B cell (primary cell): ENCODE measurements at regions not wholly inside any gene's neighbourhood (a gene's known extent, or its start where the extent isn't known, plus 50 kb on each side); places are given as distances from the start of the nearest gene placed in this dataset.

Experiments used
- ATAC-seq: fragments of 200-7000 bp; cut with Tn5 transposase; one replicate; pipeline ENCODE4 v1.10.0; 2021; ENCODE audit warnings: low read depth, mild to moderate bottlenecking, moderate number of reproducible peaks, moderate library complexity
- CTCF ChIA-PET: fragments of 350-600 bp; sonication (Branson Sonifier 250); formaldehyde crosslinking; loops from one replicate; lab custom pipeline; 2021; ENCODE audit warnings: antibody characterized with exemption, inconsistent platforms; lab: Charles Lee
- POLR2A ChIA-PET: fragments of 350-600 bp; sonication (Branson Sonifier 250); formaldehyde crosslinking; loops from one replicate; lab custom pipeline; 2021; ENCODE audit warnings: antibody characterized with exemption; lab: Charles Lee
- DNase-seq: peaks from one replicate; pipeline ENCODE4 v3.0.0; 2013
- H2AFZ ChIP-seq: 2 replicates; pipeline ENCODE4 v1.6.1; 2012; ENCODE audit warnings: mild to moderate bottlenecking, low read depth, low read length; ENCODE audit not compliant: insufficient read depth, poor library complexity, severe bottlenecking
- H3K27ac ChIP-seq, 2 donors: 1 replicate in 1 of 2; 2 replicates in 1 of 2; pipeline ENCODE4 v1.5.1; 2012 to 2013; ENCODE audit warnings: low read length in 2 of 2, mild to moderate bottlenecking in 2 of 2, moderate library complexity in 1 of 2
- H3K27me3 ChIP-seq, 4 experiments: fragments of 200-600 bp in 1 of 4; sonication (generic) in 1 of 4; replicated peaks in 1 of 4; 1 replicate in 2 of 4; 2 replicates in 2 of 4; pipeline versions ENCODE4 v1.6.1 to v1.7.0; 2013 to 2016; ENCODE audit warnings: low read length in 3 of 4, mild to moderate bottlenecking in 2 of 4, mixed read lengths in 1 of 4, moderate library complexity in 1 of 4; ENCODE audit not compliant: insufficient read depth in 4 of 4, control insufficient read depth in 3 of 4; ENCODE audit errors: control extremely low read depth in 1 of 4
- H3K36me3 ChIP-seq, 2 experiments: replicated peaks in 1 of 2; 1 replicate in 1 of 2; 2 replicates in 1 of 2; pipeline versions ENCODE4 v1.6.1 to v1.7.1; 2013; ENCODE audit warnings: low read length in 1 of 2; ENCODE audit not compliant: insufficient read depth in 2 of 2, control insufficient read depth in 1 of 2; ENCODE audit errors: control extremely low read depth in 1 of 2, extremely low read depth in 1 of 2
- H3K4me1 ChIP-seq, 2 donors: fragments of 200-600 bp in 1 of 2; sonication (generic) in 1 of 2; 1 replicate in 1 of 2; 2 replicates in 1 of 2; pipeline versions ENCODE4 v1.5.1 to v1.6.1; 2013 to 2017; ENCODE audit warnings: low read length in 2 of 2; ENCODE audit not compliant: control insufficient read depth in 2 of 2, insufficient read depth in 2 of 2
- H3K4me2 ChIP-seq: replicated peaks from 2 replicates; pipeline ENCODE3; 2012; ENCODE audit warnings: mild to moderate bottlenecking, low read depth, low read length; ENCODE audit not compliant: poor library complexity, severe bottlenecking
- H3K4me3 ChIP-seq, 5 experiments: fragments of 200-600 bp in 1 of 5; sonication (generic) in 1 of 5; 1 replicate in 3 of 5; 2 replicates in 2 of 5; pipeline versions ENCODE4 v1.5.1 to v1.7.0; 2011 to 2016; ENCODE audit warnings: low read length in 4 of 5, mild to moderate bottlenecking in 4 of 5, low read depth in 2 of 5, control low read depth in 1 of 5, moderate library complexity in 1 of 5; ENCODE audit not compliant: insufficient read depth in 1 of 5; ENCODE audit errors: control extremely low read depth in 1 of 5, extremely low read depth in 1 of 5
- H3K79me2 ChIP-seq: fragments of 200-600 bp; sonication (generic); one replicate; pipeline ENCODE4 v1.6.0; 2016; ENCODE audit warnings: low read length; ENCODE audit not compliant: control insufficient read depth, insufficient read depth
- H3K9ac ChIP-seq: fragments of 200-600 bp; sonication (generic); 2 replicates; pipeline ENCODE4 v1.6.1; 2017; ENCODE audit warnings: mild to moderate bottlenecking, low read length, moderate library complexity
- H3K9me3 ChIP-seq, 3 donors: one replicate each; pipeline versions ENCODE4 v1.6.1 to v1.7.1; 2013; ENCODE audit warnings: low read length in 2 of 3; ENCODE audit not compliant: control insufficient read depth in 2 of 3, insufficient read depth in 1 of 3; ENCODE audit errors: control extremely low read depth in 1 of 3
- H4K20me1 ChIP-seq: 2 replicates; pipeline ENCODE4 v1.6.0; 2012; ENCODE audit warnings: mild to moderate bottlenecking, low read length; ENCODE audit not compliant: insufficient read depth, control insufficient read depth, poor library complexity, severe bottlenecking
- H3K27ac Mint-ChIP-seq: one replicate; pipeline ENCODE4 v1.8.0; 2021; ENCODE audit warnings: mixed read lengths
- H3K27me3 Mint-ChIP-seq: one replicate; pipeline ENCODE4 v1.8.0; 2021; ENCODE audit warnings: mixed read lengths
- H3K4me1 Mint-ChIP-seq: one replicate; pipeline ENCODE4 v1.8.0; 2021; ENCODE audit warnings: mixed read lengths
- H3K4me3 Mint-ChIP-seq: one replicate; pipeline ENCODE4 v1.8.0; 2021; ENCODE audit warnings: mixed read lengths
- H3K9me3 Mint-ChIP-seq: one replicate; pipeline ENCODE4 v1.8.0; 2022; ENCODE audit warnings: mixed read lengths; ENCODE audit not compliant: insufficient read depth
- EZH2 ChIP-seq: IDR thresholded peaks from 2 replicates; pipeline ENCODE4 v1.6.1; 2012; ENCODE audit warnings: borderline replicate concordance, low read depth, mild to moderate bottlenecking, moderate library complexity, low read length; ENCODE audit not compliant: insufficient read depth, poor library complexity, severe bottlenecking
- WGBS: methylation state at CpG from one replicate; pipeline ENCODE4 v1.1.5; 2013; ENCODE audit warnings: missing lambda C conversion rate; ENCODE audit not compliant: insufficient coverage; 5-methylcytosine and 5-hydroxymethylcytosine counted together
- intact Hi-C: fragments of 100-400 bp; cut with micrococcal nuclease; formaldehyde crosslinking; loops from one replicate; pipeline ENCODE4 v1.10.0; 2022
- TF ChIP-seq, protein P1 (sequence below): fragments of 200-600 bp; IDR thresholded peaks from one replicate; pipeline ENCODE4 v1.8.0; 2022; ENCODE audit warnings: antibody characterized with exemption, mild to moderate bottlenecking

DNA sequence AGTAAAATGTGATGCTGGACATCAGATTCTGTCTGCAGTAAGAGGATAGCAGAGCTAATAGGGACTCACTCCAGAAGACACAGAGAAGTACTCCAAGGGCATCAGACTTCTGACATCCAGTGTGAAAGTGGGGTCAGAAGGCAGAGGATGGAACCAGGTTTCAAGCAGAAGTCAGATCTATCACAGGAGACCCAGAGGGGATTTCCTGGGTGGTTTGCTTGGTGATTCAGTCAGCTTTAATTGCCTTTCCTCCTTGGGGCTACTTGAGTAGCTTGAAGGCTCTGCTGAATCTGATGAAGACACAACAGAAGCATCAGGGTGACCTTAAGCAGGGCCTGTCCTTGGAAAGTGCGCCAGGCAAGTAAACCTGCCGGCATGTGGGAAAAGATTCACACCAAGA lies 300.6 kb downstream of the COG6 start:
- Mint-ChIP-seq H3K4me1 (peaks cover 43% of the 10 kb centered on the region), H3K4me3 (no peak overlapping the region), H3K9me3 (no peaks in the 10 kb centered on the region), H3K27ac (no peak overlapping the region), H3K27me3 (no peaks in the 10 kb centered on the region)
- Histone ChIP-seq H2AFZ (no peak overlapping the region), H3K9ac (no peak overlapping the region), H3K27me3 (no peaks in the 10 kb centered on the region), H3K9me3 (no peaks in the 10 kb centered on the region), H4K20me1 (no peaks in the 10 kb centered on the region), H3K79me2 (no peaks in the 10 kb centered on the region), H3K4me3 (no peak overlapping the region), H3K36me3 (no peaks in the 10 kb centered on the region), H3K4me1 (peaks cover 21 to 34% of the 10 kb centered on the region in 2 donors), H3K27ac (no peak overlapping the region), H3K4me2 (no peak overlapping the region)
- 100% methylated on average over 2 of the region's 2 CpGs for WGBS
- CTCF ChIA-PET, result interaction anchor here (0.7 to 3.4 kb wide), 2 partner anchors 13 to 112 kb away, joined by 5 to 24 read pairs; no protein-coding TSS in a partner anchor
- intact Hi-C loops, result no loop called here
- POLR2A ChIA-PET, result interaction anchor here (0.7 kb wide), 1 partner anchor 318 kb away, joined by 3 read pairs; no protein-coding TSS in a partner anchor
- DNase-seq (peak; percentile 40), ATAC-seq (peak; percentile 55)
- TF ChIP-seq EZH2, result no peak
- TF ChIP-seq, protein P1, sequence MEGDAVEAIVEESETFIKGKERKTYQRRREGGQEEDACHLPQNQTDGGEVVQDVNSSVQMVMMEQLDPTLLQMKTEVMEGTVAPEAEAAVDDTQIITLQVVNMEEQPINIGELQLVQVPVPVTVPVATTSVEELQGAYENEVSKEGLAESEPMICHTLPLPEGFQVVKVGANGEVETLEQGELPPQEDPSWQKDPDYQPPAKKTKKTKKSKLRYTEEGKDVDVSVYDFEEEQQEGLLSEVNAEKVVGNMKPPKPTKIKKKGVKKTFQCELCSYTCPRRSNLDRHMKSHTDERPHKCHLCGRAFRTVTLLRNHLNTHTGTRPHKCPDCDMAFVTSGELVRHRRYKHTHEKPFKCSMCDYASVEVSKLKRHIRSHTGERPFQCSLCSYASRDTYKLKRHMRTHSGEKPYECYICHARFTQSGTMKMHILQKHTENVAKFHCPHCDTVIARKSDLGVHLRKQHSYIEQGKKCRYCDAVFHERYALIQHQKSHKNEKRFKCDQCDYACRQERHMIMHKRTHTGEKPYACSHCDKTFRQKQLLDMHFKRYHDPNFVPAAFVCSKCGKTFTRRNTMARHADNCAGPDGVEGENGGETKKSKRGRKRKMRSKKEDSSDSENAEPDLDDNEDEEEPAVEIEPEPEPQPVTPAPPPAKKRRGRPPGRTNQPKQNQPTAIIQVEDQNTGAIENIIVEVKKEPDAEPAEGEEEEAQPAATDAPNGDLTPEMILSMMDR, result no peak

DNA sequence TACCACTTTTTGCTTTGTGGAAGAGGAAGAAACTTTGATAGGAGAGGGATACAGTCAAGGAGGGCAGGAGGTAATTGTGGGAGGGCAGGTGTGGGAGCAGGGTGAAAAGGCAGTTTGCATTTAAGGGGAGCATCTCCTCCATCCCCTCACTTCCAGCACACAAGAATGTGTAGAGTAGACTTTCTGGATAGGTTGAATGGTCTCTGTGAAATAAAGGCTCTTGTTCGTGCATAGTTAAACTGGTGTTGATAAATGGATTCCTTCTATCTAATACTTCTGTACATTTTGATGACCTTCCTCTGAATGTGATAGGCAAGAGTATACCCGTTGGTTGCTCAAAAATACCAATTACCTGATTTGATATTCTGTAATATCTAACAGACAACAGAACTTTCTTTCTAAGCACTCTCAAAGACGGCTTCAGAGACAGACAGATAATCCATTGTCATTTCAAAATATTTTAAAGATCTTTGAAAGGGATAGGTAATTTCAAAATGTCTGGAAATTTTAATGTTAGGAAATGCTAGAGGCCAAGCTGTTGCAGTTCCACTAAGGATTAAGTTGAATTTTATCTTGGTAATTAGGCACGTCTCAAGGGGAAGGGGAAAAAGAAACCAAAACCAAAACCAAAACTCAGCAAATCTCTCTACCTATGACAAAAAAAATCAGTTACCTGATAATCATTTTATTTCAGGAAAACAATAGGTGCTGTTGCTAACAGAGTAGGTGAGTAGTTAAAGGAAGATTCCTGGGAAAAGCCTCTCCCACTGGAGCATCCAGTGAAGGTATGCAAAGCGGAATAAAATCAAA lies 302.6 kb downstream of the COG6 start:
- intact Hi-C loops, result no loop called here
- Histone ChIP-seq H3K4me1 (peaks cover 12 to 21% of the 10 kb centered on the region in 2 donors), H3K79me2 (no peaks in the 10 kb centered on the region), H4K20me1 (no peaks in the 10 kb centered on the region), H3K27ac (no peak overlapping the region), H3K4me2 (peak overlapping the region; percentile 42), H2AFZ (peak overlapping the region; percentile 11), H3K36me3 (no peaks in the 10 kb centered on the region), H3K4me3 (peak overlapping the region in 1 of 5 experiments; percentile 28), H3K9me3 (no peaks in the 10 kb centered on the region), H3K27me3 (no peaks in the 10 kb centered on the region), H3K9ac (no peak overlapping the region)
- ATAC-seq (no peak), DNase-seq (peak; percentile 28)
- Mint-ChIP-seq H3K27me3 (no peaks in the 10 kb centered on the region), H3K4me1 (peaks cover 29% of the 10 kb centered on the region), H3K9me3 (no peaks in the 10 kb centered on the region), H3K27ac (no peak overlapping the region), H3K4me3 (peak overlapping the region; percentile 49)
- ChIA-PET CTCF (interaction anchor here (1.2 kb wide), 1 partner anchor 15 kb away, joined by 3 read pairs; no protein-coding TSS in a partner anchor), POLR2A (no interaction called here)
- TF ChIP-seq, protein P1, result no peak
- TF ChIP-seq EZH2, result no peak
- WGBS, result no CpG with 5 or more reads among the region's 5 CpGs
